Prostate gland (tissue), 2 donors: ENCODE measurements at regions not wholly inside any gene's neighbourhood (a gene's known extent, or its start where the extent isn't known, plus 50 kb on each side); places are given as distances from the start of the nearest gene placed in this dataset.

ENCODE experiments used
- DNase-seq: peaks from one replicate; pipeline ENCODE4 v3.0.0-alpha.2; 2019; ENCODE audit warnings: low spot score
- H3K27ac ChIP-seq, 2 donors: fragments of 200-600 bp; sonication (generic); 2 replicates each; pipeline ENCODE4 v1.5.1; 2017 to 2019
- H3K27me3 ChIP-seq: fragments of 200-600 bp; sonication (generic); replicated peaks from 2 replicates; pipeline ENCODE4 v1.5.1; 2019; ENCODE audit not compliant: insufficient read depth
- H3K36me3 ChIP-seq, 2 donors: fragments of 200-600 bp; sonication (generic); 1 replicate in 1 of 2; 2 replicates in 1 of 2; pipeline versions ENCODE4 v1.5.1 to v1.8.1; 2017 to 2019
- H3K4me1 ChIP-seq: fragments of 200-600 bp; sonication (generic); replicated peaks from 2 replicates; pipeline ENCODE4 v1.5.1; 2019
- H3K4me3 ChIP-seq, 2 donors: fragments of 200-600 bp; sonication (generic); 2 replicates each; pipeline ENCODE4 v1.5.1; 2017 to 2019
- H3K9me3 ChIP-seq: fragments of 200-600 bp; sonication (generic); 2 replicates; pipeline ENCODE4 v1.5.1; 2017
- CTCF ChIP-seq, 4 experiments: fragments of 200-600 bp in 2 of 4; fragments of 450-650 bp in 2 of 4; sonication (generic) in 2 of 4; IDR thresholded peaks; 1 replicate in 3 of 4; 2 replicates in 1 of 4; pipeline ENCODE4 v1.5.1; 2016 to 2019; ENCODE audit warnings: antibody characterized with exemption in 4 of 4, mild to moderate bottlenecking in 2 of 4, moderate library complexity in 2 of 4
- POLR2A ChIP-seq: fragments of 450-650 bp; IDR thresholded peaks from one replicate; pipeline ENCODE4 v1.6.1; 2016; ENCODE audit warnings: antibody characterized with exemption, mild to moderate bottlenecking
- POLR2AphosphoS5 ChIP-seq: sonication (generic); formaldehyde crosslinking; IDR thresholded peaks from one replicate; pipeline ENCODE4 v1.6.1; 2017; ENCODE audit warnings: antibody characterized with exemption
- WGBS: methylation state at CpG from one replicate; pipeline ENCODE4 v1.1.5; 2018; 5-methylcytosine and 5-hydroxymethylcytosine counted together
- intact Hi-C: fragments of 100-400 bp; cut with DNase I; formaldehyde crosslinking; loops from one replicate; pipeline ENCODE4 v1.14.2; 2022

DNA sequence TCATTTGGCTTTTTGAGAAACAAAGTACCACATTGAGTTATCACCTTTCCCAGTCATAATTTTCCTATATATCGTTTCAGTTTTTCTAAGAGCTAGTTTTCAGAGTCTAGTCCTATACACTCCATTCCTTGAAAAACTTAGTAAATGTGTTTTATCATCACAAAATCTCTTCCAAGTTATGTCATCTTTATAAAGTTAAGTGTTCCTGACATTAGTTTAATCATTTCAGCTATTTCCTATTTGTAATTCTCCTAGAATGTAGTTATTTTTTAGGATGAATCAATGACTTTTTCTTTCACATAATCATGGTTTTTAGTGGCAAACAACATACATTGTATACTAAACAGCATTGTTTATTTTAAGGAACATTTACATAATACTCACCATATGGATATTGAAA is 191.7 kb upstream of the BET1 start:
- intact Hi-C loops = no loop called here
- no peak overlapping the region for H3K4me3 ChIP-seq
- WGBS = 92% methylated on average over 1 of the region's 1 CpG

GRCh38 chr7:94205529-94205928 is 189.2 kb upstream of the COL1A2 start:
- Histone ChIP-seq H3K9me3 (no peaks in the 10 kb centered on the region), H3K27ac (no peak overlapping the region), H3K36me3 (no peaks in the 10 kb centered on the region), H3K27me3 (no peaks in the 10 kb centered on the region), H3K4me1 (no peaks in the 10 kb centered on the region), H3K4me3 (no peak overlapping the region)
- 80% methylated on average over 2 of the region's 2 CpGs for WGBS
- no peak for DNase-seq
- TF ChIP-seq CTCF (IDR thresholded peaks at IDR 0.05) (no peak), POLR2AphosphoS5 (no peak), POLR2A (no peak)
- intact Hi-C loops = no loop called here

More for the DNA sequence above, 191.7 kb upstream of the BET1 start:
- TF ChIP-seq CTCF (IDR thresholded peaks at IDR 0.05) (no peak), POLR2A (no peak), POLR2AphosphoS5 (no peak)
- Histone ChIP-seq H3K9me3 (no peaks in the 10 kb centered on the region), H3K36me3 (no peaks in the 10 kb centered on the region), H3K27me3 (no peaks in the 10 kb centered on the region), H3K4me1 (no peaks in the 10 kb centered on the region), H3K27ac (no peak overlapping the region)
- DNase-seq = no peak

GRCh38 chr7:94206295-94206694 is 188.4 kb upstream of the COL1A2 start:
- no peak for TF ChIP-seq POLR2AphosphoS5
- no peak for TF ChIP-seq POLR2A
- no peak for TF ChIP-seq CTCF (IDR thresholded peaks at IDR 0.05)
- Histone ChIP-seq H3K4me3 (no peak overlapping the region), H3K9me3 (no peaks in the 10 kb centered on the region), H3K36me3 (no peaks in the 10 kb centered on the region), H3K27me3 (no peaks in the 10 kb centered on the region), H3K4me1 (no peaks in the 10 kb centered on the region), H3K27ac (no peak overlapping the region)
- intact Hi-C loops = no loop called here
- no peak for DNase-seq
- 88% methylated on average over 2 of the region's 2 CpGs for WGBS

DNA sequence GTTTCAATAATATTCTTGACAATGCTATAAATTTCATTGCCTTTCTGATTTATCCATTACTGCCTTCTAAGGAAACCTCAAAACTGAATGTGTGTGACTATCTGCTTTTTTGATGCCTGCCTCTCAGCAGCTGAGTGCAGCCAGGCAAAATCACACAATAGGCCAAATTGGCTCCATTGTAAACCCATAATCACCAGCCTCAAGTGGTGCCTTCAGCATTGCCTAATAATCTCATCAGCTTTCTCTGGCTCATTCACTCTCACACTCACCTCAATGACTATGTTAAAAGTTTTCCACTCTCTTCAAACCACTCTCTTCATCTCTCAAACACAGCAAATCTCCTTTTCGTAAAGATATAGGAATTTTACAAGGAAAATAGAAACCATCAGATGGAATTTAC is 182.5 kb upstream of the COL1A2 start:
- H3K4me1 ChIP-seq = no peaks in the 10 kb centered on the region
- TF ChIP-seq POLR2A (no peak), POLR2AphosphoS5 (no peak), CTCF (IDR thresholded peaks at IDR 0.05) (no peak)

DNA sequence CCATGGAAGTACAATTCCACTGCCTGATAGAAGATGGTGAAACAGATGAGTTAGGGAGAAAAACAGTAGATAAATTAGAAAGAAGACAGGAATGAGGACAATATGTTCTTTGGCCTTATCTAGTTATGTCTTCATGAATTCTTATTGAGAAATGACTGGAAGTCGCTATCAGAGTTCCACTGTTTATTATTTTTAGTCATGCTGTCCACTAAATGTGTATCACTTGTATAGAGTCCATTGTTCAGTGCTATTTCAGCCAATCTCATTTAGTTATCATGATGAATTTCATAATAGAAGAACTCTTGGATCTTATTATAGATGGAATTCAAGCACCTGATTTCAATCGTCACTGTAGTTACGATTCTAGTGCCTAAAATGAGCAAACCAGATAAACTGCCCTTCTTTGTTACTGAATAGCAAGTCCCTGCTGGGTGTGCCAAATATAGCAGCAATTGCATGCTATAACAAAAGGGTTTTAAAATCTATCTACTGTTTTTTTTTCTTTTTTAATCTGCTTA is 177.7 kb upstream of the COL1A2 start:
- no peak overlapping the region for H3K4me3 ChIP-seq
- 43% methylated on average over 3 of the region's 3 CpGs for WGBS
- no peak for DNase-seq
- no peaks in the 10 kb centered on the region for H3K27me3 ChIP-seq
- no peaks in the 10 kb centered on the region for H3K4me1 ChIP-seq
- H3K27ac ChIP-seq = no peak overlapping the region
- no peaks in the 10 kb centered on the region for H3K36me3 ChIP-seq
- H3K9me3 ChIP-seq = no peaks in the 10 kb centered on the region
- intact Hi-C loops = no loop called here
- TF ChIP-seq POLR2AphosphoS5 (no peak), CTCF (IDR thresholded peaks at IDR 0.05) (no peak), POLR2A (no peak)

More for the DNA sequence above, 182.5 kb upstream of the COL1A2 start:
- no peak overlapping the region for H3K4me3 ChIP-seq
- 85% methylated on average over 1 of the region's 1 CpG for WGBS
- H3K9me3 ChIP-seq = no peaks in the 10 kb centered on the region
- H3K36me3 ChIP-seq = no peaks in the 10 kb centered on the region
- intact Hi-C loops = no loop called here
- no peak overlapping the region for H3K27ac ChIP-seq
- H3K27me3 ChIP-seq = no peaks in the 10 kb centered on the region
- no peak for DNase-seq
